ENCODE measurements at regions not wholly inside any gene's neighbourhood (a gene's known extent, or its start where the extent isn't known, plus 50 kb on each side); places are given as distances from the start of the nearest gene placed in this dataset.

DNA sequence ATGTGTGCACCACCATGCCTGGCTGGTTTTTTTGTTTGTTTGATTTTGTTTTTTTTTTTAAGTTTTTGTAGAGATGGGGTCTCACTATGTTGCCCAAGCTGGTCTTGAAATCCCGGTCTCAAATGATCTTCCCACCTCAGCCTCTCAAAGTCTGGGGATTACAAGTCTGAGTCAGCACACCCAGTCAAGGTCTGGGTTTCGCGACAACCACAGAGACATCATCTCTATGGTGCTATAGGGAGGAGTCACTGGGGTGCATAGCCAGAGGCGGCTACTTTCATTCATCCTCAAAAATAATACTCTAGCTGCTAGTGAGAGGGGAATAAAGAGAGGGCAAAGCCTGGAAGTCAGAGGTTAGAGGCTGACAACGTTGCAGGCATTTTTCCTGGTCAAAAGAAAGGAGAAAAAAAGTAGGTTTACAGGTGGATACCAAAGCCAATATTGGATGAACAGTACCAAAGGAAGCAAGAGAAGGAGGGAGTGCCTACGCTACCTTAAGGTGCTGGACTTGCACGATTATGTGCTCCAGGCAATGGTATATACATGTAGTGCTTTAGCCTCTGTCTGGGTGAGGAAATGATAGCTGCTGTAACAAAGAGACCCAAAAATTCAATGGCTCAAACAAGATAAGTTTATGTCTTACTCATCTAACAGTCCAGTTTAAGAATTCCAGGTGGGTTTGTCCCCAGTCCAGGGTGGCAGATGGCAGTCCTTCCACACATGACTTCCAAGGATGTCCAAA, 178.3 kb downstream of the SKIDA1 start:
- TF ChIP-seq POLR2A (IDR thresholded peaks at IDR 0.05; ENCODE audit: low read depth, low read length) (no peak), POLR2AphosphoS5 (IDR thresholded peaks at IDR 0.05; ENCODE audit: low read depth, low read length) (no peak)
